Stimulated activated CD8-positive, alpha-beta memory T cell treated with anti-CD3 and anti-CD28 coated beads, Interleukin-15, amount 100 ng/mL, for 4 hours (primary cell): ENCODE measurements at regions not wholly inside any gene's neighbourhood (a gene's known extent, or its start where the extent isn't known, plus 50 kb on each side); places are given as distances from the start of the nearest gene placed in this dataset.

Source experiments
- DNase-seq, 2 donors: peaks; one replicate each; pipeline ENCODE4 v3.0.0-alpha.2; 2020; ENCODE audit warnings: low read depth in 2 of 2

DNA sequence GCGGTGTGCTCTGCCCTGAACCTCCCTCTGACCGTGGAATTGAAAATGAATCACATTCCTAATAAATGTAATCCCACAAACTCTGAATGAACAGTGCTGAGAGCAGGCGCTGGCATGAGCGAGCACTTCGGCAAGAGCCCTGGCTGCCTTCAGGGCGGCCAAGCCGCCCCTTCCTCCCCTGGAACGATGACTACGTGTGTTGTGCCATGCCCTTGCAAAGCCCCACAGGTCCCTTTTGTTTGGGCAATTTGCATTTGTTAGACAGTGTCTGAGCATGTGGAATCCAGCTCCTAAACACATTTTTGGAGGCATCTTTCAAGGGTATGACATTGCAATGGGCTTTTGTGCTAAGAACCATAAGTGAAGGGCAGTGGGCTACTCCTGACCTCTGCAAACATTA lies 95.6 kb upstream of the MKI67 start:
- no peak for DNase-seq

DNA sequence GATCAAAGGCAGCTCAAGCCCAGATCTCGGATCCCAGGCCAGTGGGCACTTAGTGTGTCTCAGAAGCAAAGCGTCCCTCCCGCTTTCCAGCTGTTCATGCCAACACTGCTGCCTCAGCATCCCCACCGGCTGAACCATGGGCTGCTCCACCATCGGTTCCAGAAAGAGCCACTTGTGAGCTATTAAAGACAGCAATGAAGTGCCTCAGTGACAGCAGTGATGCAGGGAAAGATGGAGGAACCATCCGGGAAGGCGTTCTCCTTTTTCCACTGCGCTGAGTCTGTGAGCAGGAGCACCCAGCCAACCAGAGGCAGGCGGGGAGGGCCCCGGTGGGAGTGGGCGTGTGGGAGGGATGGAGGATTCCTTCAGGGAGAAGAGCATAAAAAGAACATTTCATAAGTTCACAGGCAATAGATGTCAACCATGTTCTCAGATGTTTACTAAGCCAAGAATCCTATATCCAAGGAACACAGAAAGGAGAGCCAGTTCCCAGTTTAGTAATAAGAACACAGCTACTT lies 96.2 kb upstream of the MKI67 start:
- no peak for DNase-seq

DNA sequence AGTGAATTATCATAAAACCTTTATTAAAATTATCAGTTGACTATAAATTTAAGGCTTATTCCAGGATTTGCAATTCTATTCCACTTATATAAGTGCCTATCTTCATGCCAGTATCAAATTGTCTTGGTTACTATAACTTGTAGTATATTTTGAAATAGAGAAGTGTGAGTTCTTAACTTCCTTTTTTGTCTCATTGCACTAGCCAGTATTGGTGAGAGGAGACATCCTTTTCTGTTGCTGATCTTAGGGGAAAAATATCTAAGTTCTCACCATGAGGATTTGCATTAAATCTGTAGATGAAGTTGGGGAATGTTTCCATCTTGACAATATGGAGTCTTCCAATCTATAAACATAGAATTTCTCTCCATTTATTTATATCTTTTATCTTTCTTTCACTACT lies 104.2 kb upstream of the MKI67 start:
- no peak for DNase-seq

DNA sequence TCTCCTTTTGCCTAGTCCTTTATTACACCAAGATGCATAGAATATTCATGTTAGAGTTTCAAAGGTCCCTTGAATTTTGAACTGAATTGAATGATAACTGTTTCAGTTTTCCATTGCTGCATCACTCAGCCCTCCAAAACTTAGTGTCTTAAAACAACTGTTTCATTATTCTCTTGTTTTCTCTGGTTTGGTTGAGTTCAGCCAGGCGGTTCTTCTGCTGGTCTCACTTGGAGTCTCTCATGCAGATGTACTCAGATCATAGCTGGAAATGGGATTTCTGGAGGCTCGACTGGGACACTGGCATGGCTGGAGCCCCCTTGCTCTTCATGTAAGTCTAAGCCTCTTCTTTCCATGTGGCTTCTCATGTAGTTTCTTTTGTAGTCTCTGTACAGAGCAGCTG lies 107.2 kb upstream of the MKI67 start:
- DNase-seq: no peak

DNA sequence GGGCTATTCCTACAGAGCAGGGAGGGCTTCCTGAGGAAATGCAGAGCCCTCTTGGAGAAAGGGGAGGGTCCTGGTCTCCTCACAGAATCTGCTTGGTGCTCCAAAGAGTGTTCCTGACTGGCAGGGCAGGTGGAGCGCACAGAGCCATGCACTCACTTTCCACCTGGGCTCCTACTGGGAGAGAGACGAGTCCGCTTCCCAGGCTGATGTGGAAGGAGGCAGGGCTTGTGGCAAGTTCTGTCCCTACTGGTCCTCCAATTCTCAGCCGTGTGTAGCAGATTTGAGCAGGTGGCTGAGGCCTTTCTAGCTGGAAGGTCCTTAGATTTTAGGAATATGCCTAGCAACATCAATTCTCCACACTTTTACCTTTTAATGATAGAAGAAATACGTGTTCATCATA lies 111.5 kb upstream of the MKI67 start:
- DNase-seq: no peak

DNA sequence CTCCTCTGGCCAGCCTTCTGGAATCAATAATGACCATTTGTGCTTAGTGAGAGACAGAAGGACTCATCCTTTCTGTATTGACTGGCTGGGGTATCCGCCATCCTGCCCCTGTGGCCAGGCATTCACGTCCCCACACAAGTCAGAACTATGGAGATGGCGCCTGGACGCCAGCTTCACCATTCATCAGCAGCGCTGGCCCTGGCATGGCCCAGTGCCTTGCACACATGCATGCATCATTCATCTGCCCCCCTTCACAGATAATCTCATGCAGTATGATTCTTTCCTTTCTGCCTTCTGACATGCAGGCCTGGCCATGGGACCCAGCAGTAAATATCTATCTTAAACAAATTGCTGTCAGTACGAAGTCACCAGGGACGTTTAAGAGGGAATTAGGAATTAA lies 114.8 kb upstream of the MKI67 start:
- DNase-seq: no peak

DNA sequence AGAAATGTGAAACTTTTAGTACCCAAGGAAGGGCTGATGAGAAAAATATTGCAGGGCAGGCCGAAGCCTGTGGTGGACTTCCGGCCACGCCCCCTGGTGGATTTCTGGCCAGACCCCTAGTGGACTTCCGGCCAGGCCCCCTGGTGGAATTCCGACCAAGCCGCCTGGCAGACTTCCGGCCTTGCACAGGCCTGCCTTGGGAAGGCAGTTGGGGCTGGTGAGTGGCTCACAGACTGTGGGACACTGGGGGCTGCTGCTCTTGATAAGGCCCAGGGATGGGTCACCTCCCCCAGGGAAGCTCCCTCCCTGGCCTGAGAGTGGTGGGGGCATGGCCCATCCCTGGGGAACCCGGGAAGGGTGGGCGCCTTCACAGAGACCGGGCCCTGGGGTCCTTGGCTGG lies 116.4 kb upstream of the MKI67 start:
- no peak for DNase-seq

DNA sequence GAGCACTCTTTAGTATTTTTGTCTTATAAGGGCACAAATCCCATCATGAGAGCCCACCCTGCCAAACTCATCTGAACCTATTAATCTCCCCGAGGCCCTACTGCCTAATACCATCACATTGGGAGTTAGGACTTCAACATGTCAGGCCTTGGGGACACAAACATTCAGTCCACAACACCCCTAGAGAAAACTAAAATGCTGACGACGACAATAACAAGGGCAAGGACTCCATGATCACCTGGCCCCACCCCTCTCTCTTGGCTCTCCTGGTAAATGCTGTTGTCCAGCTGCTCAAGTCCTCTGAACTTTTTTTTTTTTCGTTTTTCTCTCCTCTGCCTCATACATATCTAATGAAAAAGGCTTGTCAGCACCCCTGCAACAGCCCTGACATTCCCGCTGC lies 118.8 kb upstream of the MKI67 start:
- no peak for DNase-seq

DNA sequence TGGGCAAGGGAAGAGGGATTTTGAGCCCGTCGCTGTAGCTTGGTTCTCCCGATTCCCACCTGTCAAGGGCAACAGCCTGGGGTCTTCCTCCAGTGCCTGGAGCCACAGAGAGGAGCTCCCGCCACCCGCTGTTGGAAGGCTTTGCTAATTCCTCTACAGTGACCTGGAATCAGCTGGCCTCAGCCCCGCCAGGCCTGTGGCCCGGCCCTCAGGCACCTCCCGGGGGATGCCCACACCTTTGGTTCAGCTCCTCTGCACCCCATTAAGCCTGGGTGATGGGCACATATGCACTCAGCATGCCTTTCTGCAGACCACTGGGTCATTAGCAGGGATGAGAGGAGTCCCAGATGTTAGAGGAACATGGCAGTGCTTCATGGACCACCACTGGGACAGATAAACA lies 121.4 kb upstream of the MKI67 start:
- DNase-seq: no peak

DNA sequence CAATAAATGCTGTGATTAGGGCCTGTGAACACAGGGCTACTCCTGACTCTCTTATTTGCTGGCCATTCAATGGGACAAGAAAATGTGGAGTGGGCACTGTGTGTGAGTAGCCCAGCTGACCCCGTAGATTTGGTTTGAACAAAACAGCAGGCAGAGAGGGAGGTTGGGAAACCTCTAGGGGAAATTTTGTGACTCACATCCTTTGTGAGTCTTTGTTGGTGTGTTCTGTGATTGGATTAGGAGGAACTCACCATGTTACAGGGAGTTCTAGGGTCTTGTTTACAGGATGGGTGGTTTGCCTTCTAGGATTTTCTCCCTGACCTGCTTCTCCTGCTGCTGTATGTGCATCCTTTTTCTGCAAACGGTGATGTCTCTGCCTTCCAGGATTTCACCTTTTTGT lies 128.3 kb upstream of the MKI67 start:
- DNase-seq: no peak

DNA sequence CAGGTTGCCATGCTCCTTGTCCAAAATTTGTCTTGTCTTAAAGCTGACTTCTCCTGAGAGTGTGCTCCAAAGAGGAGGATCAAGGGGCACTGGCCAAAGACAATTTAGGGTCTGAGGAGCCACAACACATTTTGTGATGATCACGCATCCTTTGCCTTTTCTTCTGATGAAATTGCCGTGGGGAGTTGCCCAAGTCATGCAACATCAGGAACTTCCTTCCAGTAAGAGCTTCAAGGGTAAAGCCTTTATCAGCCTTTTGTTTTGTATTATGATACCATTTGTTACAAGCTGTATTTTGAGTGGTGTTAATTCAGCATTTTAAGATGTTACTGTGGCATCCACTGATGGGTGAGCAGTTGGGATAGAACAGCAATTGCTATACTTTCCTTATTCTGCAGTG lies 131.2 kb upstream of the MKI67 start:
- DNase-seq: no peak

DNA sequence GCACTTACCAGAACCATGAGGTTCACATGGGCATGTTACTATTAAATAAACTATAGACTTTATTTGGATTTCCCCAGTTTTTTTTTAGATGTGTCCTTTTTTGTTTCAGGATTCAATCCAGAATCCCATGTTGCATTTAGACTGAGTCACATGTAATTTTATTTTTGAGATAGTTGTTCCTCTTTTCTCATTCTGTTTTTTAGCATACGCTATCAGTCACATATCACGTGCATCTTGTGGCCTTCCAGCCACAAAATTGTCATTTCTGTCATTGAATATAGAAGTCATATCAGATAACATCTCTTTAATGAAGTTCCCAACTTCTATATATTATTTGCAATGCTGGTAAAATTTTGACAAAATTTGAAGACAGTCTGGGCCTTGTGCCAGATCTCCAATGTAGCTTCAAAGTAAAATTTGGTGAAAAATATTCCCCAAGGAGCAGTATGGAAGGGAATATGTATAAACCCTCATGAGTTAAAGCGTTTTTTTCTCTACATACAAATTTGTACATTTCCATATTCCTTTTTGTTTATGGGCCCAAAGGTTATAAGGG lies 132.3 kb upstream of the MKI67 start:
- DNase-seq: no peak

DNA sequence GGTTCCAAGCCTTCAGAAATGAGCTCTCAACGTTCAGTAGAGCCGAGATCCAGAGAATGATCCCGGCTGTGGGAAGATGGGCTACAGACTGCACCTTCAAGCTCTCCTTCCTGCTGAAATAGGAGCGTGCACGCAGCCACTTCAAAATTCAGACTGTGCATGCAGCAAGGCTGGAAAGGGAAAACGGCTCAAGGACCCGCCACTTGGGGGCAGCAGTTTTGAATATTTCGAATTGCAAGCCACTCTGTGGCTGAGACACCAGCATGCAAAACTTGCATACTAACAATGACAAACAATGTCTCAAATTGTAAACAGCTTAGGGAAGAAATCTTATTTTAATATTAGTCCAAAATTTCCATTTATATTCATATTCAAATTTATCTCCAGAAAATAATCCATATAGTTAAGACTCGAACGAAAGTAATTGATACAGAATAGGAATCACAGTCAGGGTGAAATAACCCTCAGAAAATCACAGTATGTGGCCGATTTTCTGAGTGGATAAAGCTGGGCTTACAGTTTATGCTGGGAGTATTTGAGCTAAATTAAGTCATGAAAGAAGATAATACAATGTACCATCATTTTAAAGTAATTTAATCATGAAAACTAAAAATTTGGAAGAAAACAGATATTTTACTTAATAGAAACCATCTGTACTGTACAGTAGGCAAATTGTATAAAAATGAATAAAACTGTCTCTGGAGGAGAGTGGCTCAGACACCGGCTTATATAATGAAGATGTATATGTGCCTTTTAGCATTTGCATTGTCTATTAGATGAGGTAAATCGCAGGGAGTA lies 137.9 kb upstream of the MKI67 start:
- DNase-seq: no peak

DNA sequence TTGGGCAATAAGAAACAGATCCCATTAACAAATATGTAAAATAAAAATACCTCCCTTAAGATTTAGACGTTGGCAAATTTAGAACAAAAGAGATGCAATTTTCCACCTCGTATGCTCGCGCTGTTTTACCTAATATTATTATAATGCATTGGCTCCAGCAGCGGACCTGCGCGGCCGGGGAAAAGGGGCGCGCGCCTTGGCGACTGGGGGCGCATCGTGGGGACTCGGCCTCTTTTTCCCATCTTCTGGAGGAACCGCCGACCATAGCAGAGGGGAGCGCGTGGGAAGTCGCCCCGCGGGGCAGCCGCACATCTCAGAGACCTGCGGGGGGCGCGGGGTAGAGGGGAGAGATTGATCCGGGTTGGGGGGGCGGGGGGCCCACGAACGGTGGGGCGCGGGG lies 139.4 kb upstream of the MKI67 start:
- DNase-seq: no peak

DNA sequence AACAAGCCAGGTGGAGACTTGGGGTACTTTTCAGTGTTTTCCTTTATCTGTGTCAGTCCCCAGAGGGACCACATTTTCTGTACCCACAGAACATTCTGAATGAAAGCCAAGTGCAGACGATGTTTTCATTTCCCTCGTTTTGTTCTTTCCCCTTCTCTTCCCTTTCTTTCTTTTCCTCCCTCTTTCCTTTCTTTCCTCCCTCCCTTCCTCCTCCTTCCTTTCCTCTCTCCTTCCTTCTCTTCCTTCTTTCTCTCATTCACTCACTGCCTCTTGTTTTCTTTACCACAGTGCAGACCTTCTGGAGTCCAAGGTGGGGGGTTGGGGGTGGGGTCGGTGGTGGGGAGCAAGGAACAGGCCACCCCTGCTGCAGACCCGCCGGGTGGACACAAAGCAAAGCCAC lies 141.4 kb upstream of the MKI67 start:
- no peak for DNase-seq

DNA sequence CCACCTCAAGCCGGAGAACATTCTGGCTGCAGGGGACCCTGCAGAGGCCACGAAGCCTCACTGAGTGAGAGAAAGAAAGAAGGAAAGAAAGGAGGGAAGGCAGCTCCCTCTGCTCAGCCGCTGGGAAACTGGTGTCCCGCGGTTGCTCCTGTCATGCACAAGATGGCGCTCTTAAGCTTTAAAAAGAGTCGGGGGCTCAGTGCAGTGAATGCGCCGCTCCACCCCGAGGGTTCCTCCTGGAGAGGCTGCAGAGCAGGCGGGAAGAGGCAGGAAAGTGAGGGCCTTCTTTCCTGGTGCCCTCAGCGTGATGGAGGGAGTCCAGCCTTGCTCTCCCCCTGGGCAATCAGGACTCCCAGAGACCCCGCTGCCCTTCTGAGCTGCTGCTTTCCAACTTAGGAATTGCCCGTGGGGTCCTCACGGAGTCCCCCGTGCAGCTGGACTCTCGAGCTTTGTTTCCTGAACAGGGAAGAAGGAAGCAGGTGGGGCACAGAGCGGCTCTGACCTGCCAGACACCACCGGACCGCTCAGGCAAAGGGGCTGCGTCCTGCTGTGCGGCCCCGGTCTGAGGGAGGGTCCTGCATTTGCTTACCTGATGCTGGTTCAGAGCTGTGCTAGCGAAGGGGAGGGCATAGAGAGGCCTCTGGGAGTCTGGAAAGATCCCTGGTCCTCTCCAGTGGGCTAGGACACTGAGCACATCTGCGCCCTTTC lies 141.9 kb upstream of the MKI67 start:
- no peak for DNase-seq

DNA sequence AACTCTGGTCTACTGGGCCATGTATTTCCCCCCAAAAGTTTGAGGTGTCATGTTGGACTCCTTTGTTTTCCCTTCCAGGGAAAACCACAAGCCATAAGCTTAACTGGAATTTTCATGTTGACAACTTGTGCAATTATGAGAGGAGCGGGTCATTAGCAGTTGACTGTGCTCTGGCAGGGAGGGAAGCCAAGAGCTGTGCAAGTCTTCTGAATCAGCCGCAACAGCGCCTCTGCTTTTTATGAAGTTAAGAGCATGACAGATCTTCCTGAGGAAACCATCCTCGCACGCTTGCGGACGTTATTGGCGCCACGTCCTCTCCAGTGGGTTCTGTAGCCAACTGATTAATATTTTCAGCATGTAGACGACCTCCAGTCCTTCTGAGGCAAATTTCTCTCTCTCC lies 148.7 kb upstream of the MKI67 start:
- DNase-seq: no peak

DNA sequence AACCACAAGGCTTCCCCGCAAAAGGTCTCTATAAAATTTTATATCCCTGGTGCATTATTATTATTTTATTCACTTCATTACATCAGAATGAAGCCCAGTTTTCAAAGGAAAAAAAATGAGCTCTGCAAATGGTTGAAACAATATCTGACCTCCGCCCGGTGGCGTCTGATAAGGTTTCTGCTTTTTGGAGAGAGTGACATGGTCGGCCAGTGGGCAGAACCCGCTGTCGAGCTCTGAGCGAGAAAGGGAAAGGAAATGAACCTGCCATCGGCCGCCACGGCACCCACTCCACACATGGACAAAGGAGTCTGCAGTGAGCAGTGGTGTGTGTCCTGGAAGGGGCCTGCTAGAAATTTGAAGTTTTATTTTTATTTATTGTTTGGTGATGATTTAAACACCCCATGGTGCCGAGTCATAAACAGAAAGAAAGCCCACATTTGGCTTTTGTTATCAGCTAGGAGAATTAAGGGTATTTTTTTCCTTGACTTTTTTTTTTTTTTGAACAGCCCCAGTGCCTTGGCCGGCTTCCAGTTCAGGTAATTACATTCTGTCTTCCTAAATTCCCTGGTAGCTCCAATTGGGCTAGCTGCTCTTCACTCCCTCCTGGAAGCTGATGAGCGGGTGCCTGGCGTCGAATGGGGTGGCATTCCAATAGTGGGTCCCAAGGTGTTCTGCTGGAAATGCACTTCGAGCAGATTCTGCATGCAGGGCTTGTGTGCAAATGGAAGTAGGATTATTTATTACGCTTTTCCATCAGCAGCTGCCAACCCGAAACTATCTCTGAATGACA lies 149.4 kb upstream of the MKI67 start:
- DNase-seq: no peak

DNA sequence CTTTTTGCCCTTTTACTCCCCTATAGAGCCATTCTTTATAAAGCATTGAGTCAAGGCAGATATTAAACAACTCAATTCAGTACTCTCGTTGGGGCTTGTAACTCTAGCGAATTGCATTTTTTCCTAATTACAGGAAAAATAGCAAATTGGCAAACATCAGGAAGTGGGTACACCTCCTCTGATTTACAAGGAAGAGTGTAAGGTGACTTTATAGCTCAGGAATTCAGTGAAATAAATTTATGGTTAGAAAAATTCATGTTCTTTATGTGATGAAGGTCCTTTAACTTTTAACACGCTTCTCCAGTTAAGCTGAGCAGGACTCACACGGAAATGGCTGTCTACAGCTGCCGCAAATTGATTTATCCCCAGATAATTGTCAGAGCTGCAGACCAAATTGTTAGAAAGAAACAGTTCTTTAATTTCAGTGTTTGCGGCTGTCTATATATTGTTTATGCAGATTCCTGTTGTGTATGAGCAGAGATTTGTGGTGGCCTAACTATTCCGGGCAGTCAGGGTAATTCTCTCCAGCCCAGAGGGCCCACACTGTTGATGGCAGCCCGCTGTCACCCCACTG lies 151.1 kb upstream of the MKI67 start:
- no peak for DNase-seq

DNA sequence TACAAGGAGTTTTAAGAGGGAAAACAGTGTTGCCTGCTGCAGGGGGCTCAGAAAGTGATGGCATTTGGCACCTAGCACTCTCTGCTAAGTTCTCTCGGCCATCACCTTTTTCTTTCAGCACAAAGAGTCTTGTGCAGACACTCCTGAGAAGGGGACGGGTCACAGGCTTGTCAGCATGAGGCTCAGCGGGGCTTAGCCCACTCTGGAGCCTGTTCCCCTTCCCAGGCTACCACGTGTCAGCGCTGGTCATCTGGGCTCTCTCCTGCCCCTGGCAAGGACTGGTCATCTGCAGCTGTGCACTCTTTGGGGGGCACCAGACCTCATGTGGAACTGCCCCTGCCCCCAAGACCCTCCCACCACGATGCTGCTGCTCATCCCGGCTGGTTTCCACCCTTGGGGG lies 152.1 kb upstream of the MKI67 start:
- DNase-seq: no peak

DNA sequence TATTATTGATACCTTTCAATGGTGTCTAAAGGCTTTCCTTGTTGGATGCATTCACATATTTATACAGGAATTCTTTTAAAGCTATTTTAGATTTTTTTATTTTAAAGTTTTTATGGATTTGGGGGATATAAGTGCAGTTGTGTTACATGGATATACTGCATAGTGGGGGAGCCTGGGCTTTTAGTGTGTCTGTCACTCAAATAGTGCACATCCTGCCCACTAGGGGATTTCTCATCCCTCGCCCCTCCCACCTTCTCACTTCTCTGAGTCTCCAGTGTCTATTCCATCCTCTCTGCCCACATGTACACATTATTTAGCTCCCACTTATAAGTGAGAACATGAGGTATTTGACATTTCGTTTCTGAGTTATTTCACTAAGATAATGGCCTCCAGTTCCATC lies 154.0 kb upstream of the MKI67 start:
- no peak for DNase-seq

DNA sequence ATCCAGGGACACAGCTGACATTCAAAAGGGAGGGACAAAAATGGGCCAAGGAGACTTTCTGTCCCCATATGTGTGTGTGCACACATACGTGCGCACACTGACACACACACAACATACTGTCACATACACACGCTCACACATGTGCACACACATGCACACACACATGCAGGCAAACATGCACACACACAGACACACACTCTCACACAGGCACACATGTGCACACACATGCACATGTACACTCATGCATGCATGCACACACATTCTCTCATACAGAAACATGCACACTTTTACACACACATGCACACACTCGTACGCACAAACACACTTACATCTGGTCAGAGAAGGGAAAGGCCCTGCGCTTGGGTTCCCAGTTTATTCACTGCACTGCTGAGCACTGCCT lies 155.1 kb upstream of the MKI67 start:
- no peak for DNase-seq
